K562 (cell line): ENCODE measurements at regions not wholly inside any gene's neighbourhood (a gene's known extent, or its start where the extent isn't known, plus 50 kb on each side); places are given as distances from the start of the nearest gene placed in this dataset.

ENCODE experiments used
- BACH1 ChIP-seq: fragments of 200-800 bp; sonication (Bioruptor generic); IDR thresholded peaks from 2 replicates; pipeline ENCODE4 v1.6.1; 2016; ENCODE audit warnings: missing genetic modification characterization, missing compliant biosample characterization
- CTCF ChIP-seq, 3 experiments: IDR thresholded peaks in 2 of 3; conservative IDR thresholded peaks in 1 of 3; 2 replicates each; pipeline ENCODE4 v1.5.1; 2011 to 2012; ENCODE audit warnings: low read length in 3 of 3, mild to moderate bottlenecking in 3 of 3, control low read depth in 2 of 3, improper control_type of control experiment in 1 of 3, inconsistent platforms in 1 of 3, low read depth in 1 of 3, mixed read lengths in 1 of 3, moderate library complexity in 1 of 3; ENCODE audit not compliant: insufficient read depth in 2 of 3
- DACH1 ChIP-seq: fragments of 450-650 bp; IDR thresholded peaks from 2 replicates; pipeline ENCODE4 v1.6.1; 2018; ENCODE audit not compliant: partially characterized antibody
- DIDO1 ChIP-seq: fragments of 450-650 bp; IDR thresholded peaks from 2 replicates; pipeline ENCODE4 v1.6.1; 2016; ENCODE audit warnings: low read depth, missing biosample characterization, missing genetic modification characterization
- DMBX1 ChIP-seq: fragments of 250-450 bp; sonication (Bioruptor Pico); IDR thresholded peaks from 2 replicates; pipeline ENCODE4 v1.8.0; 2022; ENCODE audit warnings: inconsistent platforms, mild to moderate bottlenecking, moderate library complexity, borderline replicate concordance
- HOMEZ ChIP-seq: fragments of 250-450 bp; sonication (Bioruptor Pico); IDR thresholded peaks from 2 replicates; pipeline ENCODE4 v1.4.0; 2020; ENCODE audit warnings: mild to moderate bottlenecking, moderate library complexity
- KDM5B ChIP-seq: fragments of 200-600 bp; sonication (generic); IDR thresholded peaks from 2 replicates; pipeline ENCODE4 v1.6.1; 2012; ENCODE audit warnings: low read depth, mild to moderate bottlenecking, moderate library complexity, low read length, control low read depth, inconsistent platforms; ENCODE audit not compliant: insufficient replicate concordance
- MAX ChIP-seq: sonication (generic); formaldehyde crosslinking; IDR thresholded peaks from 2 replicates; pipeline ENCODE4 v1.9.0; 2022; ENCODE audit warnings: mild to moderate bottlenecking, missing genetic modification reagents
- MXI1 ChIP-seq: IDR thresholded peaks from 2 replicates; pipeline ENCODE4 v1.6.1; 2011; ENCODE audit warnings: low read depth, mild to moderate bottlenecking, improper control_type of control experiment, low read length
- NFYB ChIP-seq: IDR thresholded peaks from 2 replicates; pipeline ENCODE4 v1.6.1; 2011; ENCODE audit warnings: mild to moderate bottlenecking, moderate library complexity; ENCODE audit not compliant: insufficient read length; ENCODE audit errors: extremely low read depth
- PHTF2 ChIP-seq: fragments of 250-450 bp; sonication (Bioruptor Pico); IDR thresholded peaks from 2 replicates; pipeline ENCODE4 v1.5.0; 2021; ENCODE audit warnings: mild to moderate bottlenecking
- RNF2 ChIP-seq: sonication (generic); IDR thresholded peaks from 2 replicates; pipeline ENCODE4 v1.6.1; 2016
- TCF3 ChIP-seq: sonication (generic); formaldehyde crosslinking; IDR thresholded peaks from 2 replicates; pipeline ENCODE4 v1.4.0; 2020; ENCODE audit warnings: mild to moderate bottlenecking, missing genetic modification reagents
- TCFL5 ChIP-seq: fragments of 250-450 bp; sonication (Bioruptor Pico); conservative IDR thresholded peaks from 2 replicates; pipeline ENCODE4 v1.6.1; 2021; ENCODE audit warnings: mild to moderate bottlenecking, moderate library complexity, matching md5 sums
- ZNF165 ChIP-seq: fragments of 250-450 bp; sonication (Bioruptor Pico); IDR thresholded peaks from 2 replicates; pipeline ENCODE4 v1.4.0; 2020; ENCODE audit warnings: borderline replicate concordance
- ZNF347 ChIP-seq: fragments of 450-650 bp; formaldehyde crosslinking; IDR thresholded peaks from 2 replicates; pipeline ENCODE4 v1.4.0; 2020; ENCODE audit warnings: low read depth, mild to moderate bottlenecking, moderate library complexity
- ZNF408 ChIP-seq: fragments of 250-450 bp; sonication (Bioruptor Pico); IDR thresholded peaks from 2 replicates; pipeline ENCODE4 v1.4.0; 2020; ENCODE audit warnings: low read depth, mild to moderate bottlenecking, moderate library complexity
- ZNF778 ChIP-seq: fragments of 450-650 bp; formaldehyde crosslinking; IDR thresholded peaks from 2 replicates; pipeline ENCODE4 v1.4.0; 2020; ENCODE audit warnings: mild to moderate bottlenecking, moderate library complexity
- TF ChIP-seq, protein P1 (sequence below), 2 experiments: fragments of 450-650 bp; conservative IDR thresholded peaks; 2 replicates each; pipeline ENCODE4 v1.6.1; 2017; ENCODE audit warnings: mild to moderate bottlenecking in 2 of 2, moderate library complexity in 2 of 2
- TF ChIP-seq, protein P2 (sequence below): fragments of 450-650 bp; conservative IDR thresholded peaks from 2 replicates; pipeline ENCODE4 v1.6.1; 2016; ENCODE audit warnings: missing genetic modification characterization, low read depth, mild to moderate bottlenecking, control low read depth, missing compliant biosample characterization

- TF ChIP-seq DACH1 (peak; percentile 20), ZNF408 (no peak), MAX (no peak), BACH1 (tag) (peak; percentile 52), ZNF347 (CRISPR knock-in tag) (no peak), HOMEZ (CRISPR knock-in tag) (no peak), ZNF778 (CRISPR knock-in tag) (no peak), TCF3 (peak; percentile 6; the same call in 1 of the 2 replicates), CTCF (IDR thresholded peaks at IDR 0.05 in 2 of 3, conservative IDR thresholded peaks at IDR 0.05 in 1 of 3; ENCODE audit: insufficient read depth in 2 of 3, low read depth in 1 of 3, low read length in 3 of 3) (peak in 2 of 3 experiments; percentile 8 to 20; a peak in 1 of 6 replicates), DIDO1 (tag) (no peak), PHTF2 (CRISPR knock-in tag) (no peak), ZNF165 (CRISPR knock-in tag) (no peak), RNF2 (no peak), TCFL5 (no peak), NFYB (no peak), KDM5B (peak; percentile 79), MXI1 (peak; percentile 71; the same call in 1 of the 2 replicates), DMBX1 (no peak)
- TF ChIP-seq, protein P1, sequence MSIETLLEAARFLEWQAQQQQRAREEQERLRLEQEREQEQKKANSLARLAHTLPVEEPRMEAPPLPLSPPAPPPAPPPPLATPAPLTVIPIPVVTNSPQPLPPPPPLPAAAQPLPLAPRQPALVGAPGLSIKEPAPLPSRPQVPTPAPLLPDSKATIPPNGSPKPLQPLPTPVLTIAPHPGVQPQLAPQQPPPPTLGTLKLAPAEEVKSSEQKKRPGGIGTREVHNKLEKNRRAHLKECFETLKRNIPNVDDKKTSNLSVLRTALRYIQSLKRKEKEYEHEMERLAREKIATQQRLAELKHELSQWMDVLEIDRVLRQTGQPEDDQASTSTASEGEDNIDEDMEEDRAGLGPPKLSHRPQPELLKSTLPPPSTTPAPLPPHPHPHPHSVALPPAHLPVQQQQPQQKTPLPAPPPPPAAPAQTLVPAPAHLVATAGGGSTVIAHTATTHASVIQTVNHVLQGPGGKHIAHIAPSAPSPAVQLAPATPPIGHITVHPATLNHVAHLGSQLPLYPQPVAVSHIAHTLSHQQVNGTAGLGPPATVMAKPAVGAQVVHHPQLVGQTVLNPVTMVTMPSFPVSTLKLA (conservative IDR thresholded peaks at IDR 0.05) = peak; percentile 9 to 19; a peak in 1 of 4 replicates
- TF ChIP-seq, protein P2, sequence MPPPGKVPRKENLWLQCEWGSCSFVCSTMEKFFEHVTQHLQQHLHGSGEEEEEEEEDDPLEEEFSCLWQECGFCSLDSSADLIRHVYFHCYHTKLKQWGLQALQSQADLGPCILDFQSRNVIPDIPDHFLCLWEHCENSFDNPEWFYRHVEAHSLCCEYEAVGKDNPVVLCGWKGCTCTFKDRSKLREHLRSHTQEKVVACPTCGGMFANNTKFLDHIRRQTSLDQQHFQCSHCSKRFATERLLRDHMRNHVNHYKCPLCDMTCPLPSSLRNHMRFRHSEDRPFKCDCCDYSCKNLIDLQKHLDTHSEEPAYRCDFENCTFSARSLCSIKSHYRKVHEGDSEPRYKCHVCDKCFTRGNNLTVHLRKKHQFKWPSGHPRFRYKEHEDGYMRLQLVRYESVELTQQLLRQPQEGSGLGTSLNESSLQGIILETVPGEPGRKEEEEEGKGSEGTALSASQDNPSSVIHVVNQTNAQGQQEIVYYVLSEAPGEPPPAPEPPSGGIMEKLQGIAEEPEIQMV (tag) = no peak
Measured at GRCh38 chr6:27806981-27807440, 105.2 kb downstream of the OR2B2 start (continued).
